Epithelial cell of prostate (primary cell): ENCODE measurements at regions not wholly inside any gene's neighbourhood (a gene's known extent, or its start where the extent isn't known, plus 50 kb on each side); places are given as distances from the start of the nearest gene placed in this dataset.

Experiments
- DNase-seq: peaks from one replicate; pipeline ENCODE4 v3.0.0-alpha.2; 2011; ENCODE audit warnings: low read depth, low spot score
- H3K27ac ChIP-seq: fragments of 450-650 bp; 2 replicates; pipeline ENCODE4 v1.5.1; 2017; ENCODE audit warnings: mild to moderate bottlenecking

DNA sequence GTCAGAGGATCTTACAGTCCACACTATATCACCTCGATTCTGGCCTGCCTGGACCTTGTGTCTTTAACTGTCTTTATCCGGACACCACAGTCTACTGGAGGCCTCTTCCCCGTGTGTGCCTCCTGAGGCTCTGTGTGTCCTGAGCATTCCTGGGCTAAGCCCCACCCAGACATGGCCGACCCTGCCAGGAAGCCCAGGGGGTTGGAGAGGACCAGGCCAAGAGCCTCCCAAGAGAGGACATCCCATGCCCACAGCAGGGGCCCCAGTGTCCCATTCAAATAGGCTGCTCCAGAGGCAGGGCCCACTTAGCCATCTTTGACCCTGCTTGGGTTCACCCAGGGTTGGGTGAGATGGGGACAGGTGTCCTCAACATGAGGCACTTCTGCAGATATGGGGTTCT lies 84.7 kb upstream of the OTOS start:
- no peak overlapping the region for H3K27ac ChIP-seq
- DNase-seq, result no peak

DNA sequence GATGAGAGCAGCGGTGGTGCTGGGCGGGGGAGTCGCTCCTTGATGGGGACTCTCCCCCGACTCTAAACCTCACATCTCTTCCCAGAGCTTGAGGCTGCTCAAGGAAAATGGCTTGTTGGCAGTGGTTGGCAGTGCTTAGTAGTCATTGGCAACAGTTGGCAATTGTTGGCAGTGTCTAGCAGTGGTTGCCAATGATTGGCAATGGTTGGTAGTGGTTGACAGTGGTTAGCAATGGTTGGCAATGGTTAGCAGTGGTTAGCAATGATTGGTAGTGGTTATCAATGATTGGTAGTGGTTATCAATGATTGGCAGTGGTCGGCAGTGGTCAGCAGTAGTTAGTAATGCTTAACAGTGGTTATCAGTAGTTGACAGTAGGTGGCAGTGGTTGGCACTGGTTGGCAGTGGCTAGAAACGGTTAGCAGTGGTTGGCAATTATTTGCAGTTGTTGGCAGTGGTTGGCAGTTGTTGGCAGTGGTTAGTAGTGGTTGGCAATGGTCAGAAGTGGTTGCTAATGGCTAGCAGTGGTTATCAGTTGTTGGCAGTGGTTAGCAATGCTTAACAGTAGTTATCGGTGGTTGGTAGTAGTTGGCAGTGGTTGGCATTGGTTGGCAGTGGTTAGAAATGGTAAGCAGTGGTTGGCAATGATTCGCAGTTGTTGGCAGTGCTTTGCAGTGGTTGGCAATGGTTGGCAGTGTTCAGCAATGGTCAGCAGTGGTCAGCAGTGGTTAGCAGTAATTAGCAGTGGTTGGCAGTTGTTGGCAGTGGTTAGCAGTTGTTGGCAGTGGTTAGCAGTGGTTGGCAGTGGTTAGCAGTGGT lies 85.4 kb upstream of the OTOS start:
- H3K27ac ChIP-seq, result no peak overlapping the region
- DNase-seq, result no peak

DNA sequence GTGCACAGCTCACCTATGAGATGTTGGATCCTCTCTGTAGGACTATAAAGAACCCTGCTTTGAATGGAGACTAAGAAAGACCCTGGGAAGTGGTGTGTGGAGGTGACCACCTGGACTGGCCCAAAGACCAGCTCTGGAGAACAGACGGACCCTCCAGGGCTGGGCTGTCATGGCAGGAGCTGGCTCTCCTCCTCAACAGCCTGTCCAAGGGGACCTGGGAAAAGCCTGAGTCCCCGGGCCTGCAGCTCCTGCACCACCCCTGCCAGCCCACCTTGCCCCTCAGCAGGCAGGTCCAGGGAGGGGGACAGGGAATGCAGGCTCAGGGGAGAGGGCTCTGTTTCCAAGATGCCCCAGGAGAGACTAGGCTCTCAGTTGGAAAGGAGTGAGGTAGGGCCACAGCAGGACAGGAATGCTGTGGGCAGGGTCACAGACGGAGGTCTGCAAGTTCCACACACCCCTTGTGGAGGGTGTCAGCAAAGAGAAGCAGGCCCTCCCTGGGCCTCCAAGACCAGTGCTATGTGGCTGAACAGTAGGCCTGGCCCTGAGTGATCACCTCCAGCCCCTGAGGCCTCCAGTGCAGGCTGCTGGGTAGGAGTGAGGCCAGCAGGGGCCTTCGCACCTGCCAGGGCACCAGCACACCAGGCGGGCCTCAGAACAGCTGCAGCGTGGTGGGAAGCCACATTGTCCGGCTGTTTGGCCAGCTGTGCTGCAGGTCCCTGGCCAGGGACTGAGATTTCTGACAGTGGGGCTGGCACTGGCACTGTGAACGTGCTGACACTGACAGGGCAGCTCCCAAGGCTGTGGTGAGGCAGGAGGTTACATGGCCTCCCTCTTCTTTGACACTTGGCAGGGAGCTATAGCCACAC lies 86.4 kb upstream of the OTOS start:
- no peak overlapping the region for H3K27ac ChIP-seq
- no peak for DNase-seq

- no peak for DNase-seq
- H3K27ac ChIP-seq, result no peak overlapping the region
These were observed 87.3 kb upstream of the OTOS start for GRCh38 chr2:240227538-240228428.

- DNase-seq, result no peak
- H3K27ac ChIP-seq, result no peak overlapping the region
These were observed 88.5 kb upstream of the OTOS start for GRCh38 chr2:240229005-240229404.

DNA sequence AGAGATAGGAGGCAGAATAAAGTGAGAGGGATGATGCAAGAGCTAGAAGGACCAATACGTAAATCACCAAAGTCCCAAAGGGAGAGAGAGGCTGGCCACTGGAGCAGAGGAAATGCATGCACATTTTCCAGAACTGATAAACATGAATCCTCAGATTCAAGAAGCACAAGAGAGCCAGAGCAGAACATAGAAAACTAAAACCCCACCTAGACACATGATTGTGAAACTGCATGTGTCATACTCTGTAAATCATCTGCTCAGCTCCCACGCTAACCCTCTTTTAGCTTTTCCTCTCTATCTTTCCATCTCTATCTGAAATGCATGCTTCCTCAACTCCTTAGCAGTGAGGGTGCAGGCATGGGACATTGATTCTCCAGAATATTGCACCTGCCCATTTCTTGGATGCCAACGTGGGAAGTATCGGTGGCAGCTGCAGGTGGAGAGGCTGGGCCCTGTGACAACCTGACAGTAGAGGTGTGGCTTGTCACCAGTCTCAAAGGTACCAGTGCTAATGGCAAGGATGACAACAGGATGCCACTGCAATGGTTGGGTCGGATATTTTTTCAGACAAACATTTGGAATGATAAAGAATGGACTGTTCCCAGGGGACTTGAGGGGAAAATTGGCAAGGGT lies 89.3 kb upstream of the OTOS start:
- H3K27ac ChIP-seq, result no peak overlapping the region
- no peak for DNase-seq

GRCh38 chr2:240230291-240230931 lies 90.0 kb upstream of the OTOS start:
- no peak overlapping the region for H3K27ac ChIP-seq
- no peak for DNase-seq

GRCh38 chr2:240231838-240232244 lies 91.4 kb upstream of the OTOS start:
- DNase-seq, result no peak
- no peak overlapping the region for H3K27ac ChIP-seq

- no peak overlapping the region for H3K27ac ChIP-seq
These were observed 91.9 kb upstream of the OTOS start for GRCh38 chr2:240232264-240232915.

GRCh38 chr2:240232961-240233884 lies 92.8 kb upstream of the OTOS start:
- no peak overlapping the region for H3K27ac ChIP-seq
- peak; percentile 68 for DNase-seq

More at GRCh38 chr2:240232264-240232915, 91.9 kb upstream of the OTOS start:
- no peak for DNase-seq

- no peak for DNase-seq
- H3K27ac ChIP-seq, result no peak overlapping the region
These were observed 93.5 kb upstream of the OTOS start for GRCh38 chr2:240233885-240234502.

- no peak overlapping the region for H3K27ac ChIP-seq
- no peak for DNase-seq
These were observed 94.1 kb upstream of the OTOS start for GRCh38 chr2:240234503-240234951.

GRCh38 chr2:240235149-240235803 lies 94.8 kb upstream of the OTOS start:
- no peak overlapping the region for H3K27ac ChIP-seq
- no peak for DNase-seq

GRCh38 chr2:240235811-240236210 lies 95.4 kb upstream of the OTOS start:
- no peak overlapping the region for H3K27ac ChIP-seq
- DNase-seq, result no peak

DNA sequence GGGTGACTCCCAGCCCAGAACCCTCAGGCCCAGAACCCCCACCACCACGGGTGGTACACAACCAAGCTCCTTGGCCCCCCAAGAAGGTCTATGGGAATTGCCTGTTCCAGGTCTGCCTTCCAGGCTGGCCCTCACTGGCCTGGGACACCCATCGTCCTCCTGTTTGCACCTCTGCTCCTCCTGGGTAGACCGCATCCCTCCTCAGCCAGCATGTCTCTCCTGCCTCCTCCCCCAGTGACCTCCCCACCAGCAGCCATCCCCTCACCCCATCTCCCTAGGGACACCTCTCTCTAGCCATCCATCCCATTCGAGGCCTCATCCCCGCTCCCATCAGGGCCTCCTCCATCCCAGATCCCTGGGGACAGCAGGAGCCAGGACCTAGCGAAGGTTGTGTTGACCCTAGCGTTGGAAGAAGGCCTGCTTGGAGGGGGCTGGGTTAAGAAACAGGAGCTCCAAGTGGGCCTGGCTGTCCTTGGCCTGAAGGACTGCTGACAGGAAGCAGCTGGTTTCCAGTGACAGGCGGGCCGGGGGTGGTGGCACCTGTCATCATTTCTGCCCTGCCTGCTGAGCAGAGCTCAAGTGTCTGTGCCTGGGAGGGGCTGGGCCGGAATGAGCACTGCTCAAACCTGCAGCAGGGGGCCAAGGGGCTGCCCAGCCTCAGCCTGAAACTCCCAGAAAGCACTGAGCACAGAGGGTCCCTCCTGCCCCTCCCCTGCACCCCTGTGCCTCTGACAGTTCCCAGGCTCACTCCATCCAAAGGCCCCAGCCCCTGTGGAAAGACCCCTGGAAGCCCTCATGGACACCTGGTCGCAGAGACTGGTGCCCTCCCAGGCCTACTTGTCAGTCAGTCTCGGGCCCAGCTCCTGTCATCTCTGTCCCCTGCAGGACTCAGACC lies 96.0 kb upstream of the OTOS start:
- no peak for DNase-seq
- no peak overlapping the region for H3K27ac ChIP-seq

GRCh38 chr2:240237609-240238174 lies 97.2 kb upstream of the OTOS start:
- peak overlapping the region; percentile 76 for H3K27ac ChIP-seq
- DNase-seq, result no peak
